Glutamatergic neuron (in vitro differentiated cells): ENCODE measurements at regions not wholly inside any gene's neighbourhood (a gene's known extent, or its start where the extent isn't known, plus 50 kb on each side); places are given as distances from the start of the nearest gene placed in this dataset.

Experiments
- DNase-seq: peaks from one replicate; pipeline ENCODE4 v3.0.0; 2022
- H3K27ac Mint-ChIP-seq: one replicate; pipeline ENCODE4 v1.8.0; 2020; ENCODE audit warnings: mild to moderate bottlenecking, mixed read lengths, inconsistent platforms; ENCODE audit not compliant: unreplicated experiment
- H3K27me3 Mint-ChIP-seq: one replicate; pipeline ENCODE4 v1.8.0; 2020; ENCODE audit warnings: mild to moderate bottlenecking, moderate library complexity, mixed read lengths, inconsistent platforms; ENCODE audit not compliant: unreplicated experiment
- H3K36me3 Mint-ChIP-seq: one replicate; pipeline ENCODE4 v1.8.0; 2020; ENCODE audit warnings: mild to moderate bottlenecking, mixed read lengths, inconsistent platforms; ENCODE audit not compliant: unreplicated experiment
- H3K4me1 Mint-ChIP-seq: one replicate; pipeline ENCODE4 v1.8.0; 2020; ENCODE audit warnings: mild to moderate bottlenecking, low read depth, mixed read lengths, inconsistent platforms; ENCODE audit not compliant: unreplicated experiment
- H3K4me3 Mint-ChIP-seq: one replicate; pipeline ENCODE4 v1.8.0; 2020; ENCODE audit warnings: mild to moderate bottlenecking, mixed read lengths, inconsistent platforms; ENCODE audit not compliant: unreplicated experiment
- H3K9me3 Mint-ChIP-seq: one replicate; pipeline ENCODE4 v1.8.0; 2020; ENCODE audit warnings: mild to moderate bottlenecking, moderate library complexity, mixed read lengths, inconsistent platforms; ENCODE audit not compliant: unreplicated experiment
- CTCF ChIP-seq: fragments of 200-600 bp; sonication (generic); IDR thresholded peaks from one replicate; pipeline ENCODE4 v1.5.0; 2021; ENCODE audit not compliant: partially characterized antibody, unreplicated experiment

- Mint-ChIP-seq H3K4me3 (no peak overlapping the region), H3K27ac (no peak overlapping the region), H3K4me1 (peaks cover 17% of the 10 kb centered on the region), H3K9me3 (no peaks in the 10 kb centered on the region), H3K36me3 (peaks cover 5% of the 10 kb centered on the region), H3K27me3 (peaks cover 3% of the 10 kb centered on the region)
- DNase-seq = no peak
- TF ChIP-seq CTCF = no peak
Measured at GRCh38 chr20:59376109-59376841, 75.9 kb downstream of the EDN3 start.

GRCh38 chr20:59376998-59377397, 76.6 kb downstream of the EDN3 start:
- TF ChIP-seq CTCF = no peak
- H3K36me3 Mint-ChIP-seq = peaks cover 5% of the 10 kb centered on the region
- no peak overlapping the region for H3K4me3 Mint-ChIP-seq
- no peak for DNase-seq
- H3K4me1 Mint-ChIP-seq = peaks cover 17% of the 10 kb centered on the region
- peaks cover 3% of the 10 kb centered on the region for H3K27me3 Mint-ChIP-seq
- no peaks in the 10 kb centered on the region for H3K9me3 Mint-ChIP-seq
- H3K27ac Mint-ChIP-seq = no peak overlapping the region

GRCh38 chr20:59377842-59378241, 77.4 kb downstream of the EDN3 start:
- no peak for DNase-seq
- H3K9me3 Mint-ChIP-seq = no peaks in the 10 kb centered on the region
- H3K36me3 Mint-ChIP-seq = peaks cover 5% of the 10 kb centered on the region
- no peak for TF ChIP-seq CTCF
- no peak overlapping the region for H3K4me3 Mint-ChIP-seq
- H3K27me3 Mint-ChIP-seq = peaks cover 3% of the 10 kb centered on the region
- no peak overlapping the region for H3K27ac Mint-ChIP-seq
- peaks cover 18% of the 10 kb centered on the region for H3K4me1 Mint-ChIP-seq

DNA sequence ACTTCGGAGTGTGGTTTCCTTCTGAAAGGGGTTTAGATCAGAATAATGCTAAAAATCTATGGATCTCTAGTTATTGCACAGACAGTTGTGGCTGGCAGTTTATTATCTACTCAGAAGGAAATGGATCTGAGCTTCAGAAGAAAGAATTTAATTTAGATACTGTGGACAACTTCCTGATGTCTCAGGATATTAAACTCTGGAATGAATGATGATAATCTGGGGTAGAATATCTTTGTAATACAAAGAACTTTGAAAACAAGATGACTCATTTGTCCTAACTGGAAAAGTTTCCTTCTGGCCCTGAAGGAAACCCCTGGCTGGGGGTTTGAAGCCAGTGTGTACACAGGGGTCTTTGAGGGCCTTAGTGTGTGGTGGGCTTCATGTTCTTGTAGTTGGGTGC, 78.0 kb downstream of the EDN3 start:
- peaks cover 2% of the 10 kb centered on the region for H3K27me3 Mint-ChIP-seq
- H3K4me1 Mint-ChIP-seq = peaks cover 13% of the 10 kb centered on the region
- TF ChIP-seq CTCF = no peak

GRCh38 chr20:59378966-59379365, 78.6 kb downstream of the EDN3 start:
- Mint-ChIP-seq H3K9me3 (no peaks in the 10 kb centered on the region), H3K4me1 (peaks cover 11% of the 10 kb centered on the region), H3K36me3 (peaks cover 5% of the 10 kb centered on the region), H3K27me3 (no peaks in the 10 kb centered on the region), H3K27ac (no peak overlapping the region), H3K4me3 (no peak overlapping the region)
- DNase-seq = no peak
- TF ChIP-seq CTCF = no peak

More for the DNA sequence above, 78.0 kb downstream of the EDN3 start:
- H3K36me3 Mint-ChIP-seq = peaks cover 5% of the 10 kb centered on the region
- H3K9me3 Mint-ChIP-seq = no peaks in the 10 kb centered on the region
- DNase-seq = no peak
- H3K4me3 Mint-ChIP-seq = no peak overlapping the region
- no peak overlapping the region for H3K27ac Mint-ChIP-seq
